Loucy (cell line): ENCODE measurements at regions not wholly inside any gene's neighbourhood (a gene's known extent, or its start where the extent isn't known, plus 50 kb on each side); places are given as distances from the start of the nearest gene placed in this dataset.

ENCODE experiments used
- CTCF ChIP-seq: fragments of 200-600 bp; sonication (generic); conservative IDR thresholded peaks from 2 replicates; pipeline ENCODE4 v1.5.1; 2014; ENCODE audit warnings: mild to moderate bottlenecking, antibody characterized with exemption, low read length
- EZH2phosphoT487 ChIP-seq: fragments of 200-600 bp; IDR thresholded peaks from 2 replicates; pipeline ENCODE4 v1.6.1; 2018; ENCODE audit warnings: antibody characterized with exemption, mild to moderate bottlenecking, moderate library complexity, borderline replicate concordance

GRCh38 chr3:152556731-152557254 lies 278.1 kb upstream of the P2RY1 start:
- TF ChIP-seq CTCF, result no peak
- TF ChIP-seq EZH2phosphoT487, result no peak
